ENCODE measurements at regions not wholly inside any gene's neighbourhood (a gene's known extent, or its start where the extent isn't known, plus 50 kb on each side); places are given as distances from the start of the nearest gene placed in this dataset.

DNA sequence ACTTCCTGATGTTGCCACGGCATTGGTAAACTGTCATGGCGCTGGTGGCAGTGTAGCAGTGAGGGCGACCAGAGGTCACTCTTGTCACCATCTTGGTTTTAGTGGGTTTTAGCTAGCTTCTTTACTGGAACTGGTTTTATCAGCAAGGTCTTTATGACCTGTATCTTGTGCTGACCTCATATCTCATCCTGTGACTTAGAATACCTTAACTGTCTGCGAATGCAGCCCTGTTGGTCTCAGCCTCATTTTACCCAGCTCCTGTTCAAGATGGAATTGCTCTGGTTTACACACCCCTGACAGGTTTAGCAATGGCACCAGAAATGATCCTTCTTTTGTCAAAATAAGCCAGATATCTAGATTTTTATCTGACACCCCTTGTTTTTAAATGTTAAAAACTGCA, 85.3 kb downstream of the ARL4A start:
- Mint-ChIP-seq H3K27me3 (ENCODE audit: unreplicated experiment) (no peaks in the 10 kb centered on the region), H3K4me1 (ENCODE audit: low read depth, unreplicated experiment) (peaks cover 5% of the 10 kb centered on the region), H3K9me3 (ENCODE audit: unreplicated experiment) (peaks cover 3% of the 10 kb centered on the region), H3K36me3 (ENCODE audit: unreplicated experiment) (peaks cover 9% of the 10 kb centered on the region), H3K27ac (ENCODE audit: unreplicated experiment) (no peak overlapping the region), H3K4me3 (ENCODE audit: unreplicated experiment) (no peak overlapping the region)
- TF ChIP-seq, protein P1, sequence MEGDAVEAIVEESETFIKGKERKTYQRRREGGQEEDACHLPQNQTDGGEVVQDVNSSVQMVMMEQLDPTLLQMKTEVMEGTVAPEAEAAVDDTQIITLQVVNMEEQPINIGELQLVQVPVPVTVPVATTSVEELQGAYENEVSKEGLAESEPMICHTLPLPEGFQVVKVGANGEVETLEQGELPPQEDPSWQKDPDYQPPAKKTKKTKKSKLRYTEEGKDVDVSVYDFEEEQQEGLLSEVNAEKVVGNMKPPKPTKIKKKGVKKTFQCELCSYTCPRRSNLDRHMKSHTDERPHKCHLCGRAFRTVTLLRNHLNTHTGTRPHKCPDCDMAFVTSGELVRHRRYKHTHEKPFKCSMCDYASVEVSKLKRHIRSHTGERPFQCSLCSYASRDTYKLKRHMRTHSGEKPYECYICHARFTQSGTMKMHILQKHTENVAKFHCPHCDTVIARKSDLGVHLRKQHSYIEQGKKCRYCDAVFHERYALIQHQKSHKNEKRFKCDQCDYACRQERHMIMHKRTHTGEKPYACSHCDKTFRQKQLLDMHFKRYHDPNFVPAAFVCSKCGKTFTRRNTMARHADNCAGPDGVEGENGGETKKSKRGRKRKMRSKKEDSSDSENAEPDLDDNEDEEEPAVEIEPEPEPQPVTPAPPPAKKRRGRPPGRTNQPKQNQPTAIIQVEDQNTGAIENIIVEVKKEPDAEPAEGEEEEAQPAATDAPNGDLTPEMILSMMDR (IDR thresholded peaks at IDR 0.05; ENCODE audit: partially characterized antibody, unreplicated experiment): no peak
- DNase-seq: no peak

DNA sequence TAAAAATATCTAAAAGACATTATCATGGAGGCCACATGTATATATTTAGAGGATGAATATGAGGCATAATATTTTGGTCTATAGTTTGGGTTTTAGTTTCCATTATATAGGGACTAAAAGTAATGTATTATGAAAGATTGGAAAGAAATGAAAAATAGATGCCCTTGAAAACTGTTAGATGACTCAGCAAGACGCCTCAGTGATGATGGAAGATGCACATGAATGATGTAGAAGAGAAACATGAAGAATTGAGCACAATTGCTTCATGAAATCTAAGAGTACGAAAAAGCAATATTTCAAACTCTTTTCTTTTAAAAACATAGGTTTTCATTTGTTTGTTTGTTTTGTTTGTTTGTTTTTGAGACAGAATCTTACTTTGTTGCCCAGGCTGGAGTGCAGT, 89.8 kb downstream of the ARL4A start:
- Mint-ChIP-seq H3K27me3 (ENCODE audit: unreplicated experiment) (no peaks in the 10 kb centered on the region), H3K36me3 (ENCODE audit: unreplicated experiment) (peaks cover 9% of the 10 kb centered on the region), H3K27ac (ENCODE audit: unreplicated experiment) (no peak overlapping the region), H3K4me1 (ENCODE audit: low read depth, unreplicated experiment) (no peaks in the 10 kb centered on the region), H3K9me3 (ENCODE audit: unreplicated experiment) (peaks cover 1% of the 10 kb centered on the region), H3K4me3 (ENCODE audit: unreplicated experiment) (no peak overlapping the region)
- DNase-seq: no peak
- TF ChIP-seq, protein P1 (IDR thresholded peaks at IDR 0.05; ENCODE audit: partially characterized antibody, unreplicated experiment): no peak

GRCh38 chr7:12779947-12780346, 92.5 kb downstream of the ARL4A start:
- H3K9me3 Mint-ChIP-seq (ENCODE audit: unreplicated experiment): no peaks in the 10 kb centered on the region
- no peak overlapping the region for H3K4me3 Mint-ChIP-seq (ENCODE audit: unreplicated experiment)
- H3K27ac Mint-ChIP-seq (ENCODE audit: unreplicated experiment): no peak overlapping the region
- no peaks in the 10 kb centered on the region for H3K27me3 Mint-ChIP-seq (ENCODE audit: unreplicated experiment)
- DNase-seq: no peak
- H3K36me3 Mint-ChIP-seq (ENCODE audit: unreplicated experiment): no peaks in the 10 kb centered on the region
- no peaks in the 10 kb centered on the region for H3K4me1 Mint-ChIP-seq (ENCODE audit: low read depth, unreplicated experiment)
- TF ChIP-seq, protein P1 (IDR thresholded peaks at IDR 0.05; ENCODE audit: partially characterized antibody, unreplicated experiment): no peak

GRCh38 chr7:12783421-12784095, 96.1 kb downstream of the ARL4A start:
- H3K27ac Mint-ChIP-seq (ENCODE audit: unreplicated experiment): no peak overlapping the region
- no peaks in the 10 kb centered on the region for H3K27me3 Mint-ChIP-seq (ENCODE audit: unreplicated experiment)
- H3K4me1 Mint-ChIP-seq (ENCODE audit: low read depth, unreplicated experiment): no peaks in the 10 kb centered on the region
- no peak overlapping the region for H3K4me3 Mint-ChIP-seq (ENCODE audit: unreplicated experiment)
- no peaks in the 10 kb centered on the region for H3K36me3 Mint-ChIP-seq (ENCODE audit: unreplicated experiment)
- TF ChIP-seq, protein P1 (IDR thresholded peaks at IDR 0.05; ENCODE audit: partially characterized antibody, unreplicated experiment): no peak
- DNase-seq: no peak
- no peaks in the 10 kb centered on the region for H3K9me3 Mint-ChIP-seq (ENCODE audit: unreplicated experiment)

DNA sequence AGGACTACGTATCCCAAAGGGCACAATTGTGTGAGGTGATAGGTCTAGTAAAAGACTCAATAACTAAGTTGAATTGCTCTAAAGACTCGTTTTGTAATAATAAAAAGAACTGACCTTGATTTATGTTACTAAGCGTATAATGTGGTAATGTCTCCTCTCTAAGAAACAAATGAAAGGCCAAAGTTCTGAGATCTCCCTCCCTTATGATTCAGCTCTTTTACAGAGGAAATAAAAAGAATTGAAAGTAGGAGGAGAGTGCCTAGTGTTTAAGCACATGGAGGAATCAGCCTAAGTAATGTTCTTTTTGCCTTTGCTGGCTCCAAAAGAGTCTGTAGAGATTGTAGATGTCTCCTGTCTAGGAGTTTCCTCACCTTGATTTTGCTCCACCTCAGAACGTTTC, 98.0 kb downstream of the ARL4A start:
- no peak for DNase-seq
- no peak overlapping the region for H3K4me3 Mint-ChIP-seq (ENCODE audit: unreplicated experiment)
- H3K9me3 Mint-ChIP-seq (ENCODE audit: unreplicated experiment): no peaks in the 10 kb centered on the region
- no peaks in the 10 kb centered on the region for H3K4me1 Mint-ChIP-seq (ENCODE audit: low read depth, unreplicated experiment)
- no peak overlapping the region for H3K27ac Mint-ChIP-seq (ENCODE audit: unreplicated experiment)
- no peaks in the 10 kb centered on the region for H3K36me3 Mint-ChIP-seq (ENCODE audit: unreplicated experiment)
- TF ChIP-seq, protein P1 (IDR thresholded peaks at IDR 0.05; ENCODE audit: partially characterized antibody, unreplicated experiment): no peak
- H3K27me3 Mint-ChIP-seq (ENCODE audit: unreplicated experiment): no peaks in the 10 kb centered on the region
